GM19240 (cell line): ENCODE measurements at regions not wholly inside any gene's neighbourhood (a gene's known extent, or its start where the extent isn't known, plus 50 kb on each side); places are given as distances from the start of the nearest gene placed in this dataset.
"Not testable (repeated sequence)": the region's sequence is repeated elsewhere in the genome, so short reads cannot be mapped to it uniquely, and the experiment has no call there.

ENCODE experiments used
- DNase-seq: peaks from one replicate; pipeline ENCODE4 v3.0.0; 2011; ENCODE audit warnings: low spot score; ENCODE audit not compliant: insufficient read length

GRCh38 chr10:56496186-56496486 is 135.1 kb upstream of the ZWINT start:
- no peak for DNase-seq

- no peak for DNase-seq
Observed at GRCh38 chr10:56487746-56488145, 126.7 kb upstream of the ZWINT start.

GRCh38 chr10:56481521-56482091 is 120.5 kb upstream of the ZWINT start:
- no peak for DNase-seq

- no peak for DNase-seq
Observed at GRCh38 chr10:56472978-56473377, 111.9 kb upstream of the ZWINT start.

DNA sequence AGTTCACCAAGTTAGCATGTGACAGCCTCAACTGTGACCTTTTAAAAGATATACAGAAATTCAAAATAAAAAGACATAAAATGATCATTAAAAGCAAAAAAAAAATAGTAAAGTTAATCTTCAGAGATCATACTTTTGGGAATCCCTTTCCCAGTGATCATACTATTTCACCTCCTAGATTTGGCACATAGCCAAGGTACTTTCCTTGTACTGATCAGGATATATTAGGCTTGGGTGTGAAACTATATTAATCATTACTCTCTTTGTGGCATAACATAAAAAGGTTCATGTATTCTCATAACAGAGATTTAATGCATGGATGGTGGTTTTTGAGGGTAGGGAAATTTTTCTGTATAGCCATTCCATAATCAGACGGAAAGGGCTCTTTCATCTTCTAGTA is 109.6 kb upstream of the ZWINT start:
- DNase-seq = no peak

- no peak for DNase-seq
Observed at GRCh38 chr10:56469482-56469881, 108.4 kb upstream of the ZWINT start.

- DNase-seq = no peak
Observed at GRCh38 chr10:56466005-56466404, 104.9 kb upstream of the ZWINT start.

- DNase-seq = no peak
Observed at GRCh38 chr10:56449770-56450169, 88.7 kb upstream of the ZWINT start.

DNA sequence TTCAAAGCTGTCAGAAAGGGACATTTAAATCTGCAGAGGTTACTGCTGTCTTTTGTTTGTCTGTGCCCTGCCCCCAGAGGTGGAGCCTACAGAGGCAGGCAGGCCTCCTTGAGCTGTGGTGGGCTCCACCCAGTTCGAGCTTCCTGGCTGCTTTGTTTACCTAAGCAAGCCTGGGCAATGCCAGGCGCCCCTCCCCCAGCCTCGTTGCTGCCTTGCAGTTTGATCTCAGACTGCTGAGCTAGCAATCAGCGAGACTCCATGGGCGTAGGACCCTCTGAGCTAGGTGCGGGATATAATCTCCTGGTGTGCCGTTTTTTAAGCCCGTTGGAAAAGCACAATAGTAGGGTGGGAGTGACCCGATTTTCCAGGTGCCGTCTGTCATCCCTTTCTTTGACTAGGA is 86.6 kb upstream of the ZWINT start:
- DNase-seq = not testable (repeated sequence)

DNA sequence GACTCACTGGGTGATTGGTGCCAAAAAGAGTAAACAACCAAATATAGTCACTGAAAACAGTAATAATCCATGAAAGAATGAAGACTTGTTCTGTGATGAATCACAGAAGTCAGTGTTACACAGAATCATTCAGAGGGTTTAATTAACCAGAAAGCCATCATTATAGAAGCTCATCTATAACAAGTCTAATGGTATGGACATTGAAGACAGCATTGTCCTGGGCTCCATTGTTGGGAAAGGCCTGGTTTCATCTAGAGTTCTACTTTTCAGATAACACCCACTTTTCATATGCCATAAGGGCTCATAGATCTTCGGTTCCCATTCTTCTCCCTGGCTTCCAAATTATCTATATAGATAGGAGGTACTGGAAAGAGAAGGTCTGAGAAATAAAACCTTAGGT is 80.3 kb upstream of the ZWINT start:
- not testable (repeated sequence) for DNase-seq
